ENCODE measurements at regions not wholly inside any gene's neighbourhood (a gene's known extent, or its start where the extent isn't known, plus 50 kb on each side); places are given as distances from the start of the nearest gene placed in this dataset.

DNA sequence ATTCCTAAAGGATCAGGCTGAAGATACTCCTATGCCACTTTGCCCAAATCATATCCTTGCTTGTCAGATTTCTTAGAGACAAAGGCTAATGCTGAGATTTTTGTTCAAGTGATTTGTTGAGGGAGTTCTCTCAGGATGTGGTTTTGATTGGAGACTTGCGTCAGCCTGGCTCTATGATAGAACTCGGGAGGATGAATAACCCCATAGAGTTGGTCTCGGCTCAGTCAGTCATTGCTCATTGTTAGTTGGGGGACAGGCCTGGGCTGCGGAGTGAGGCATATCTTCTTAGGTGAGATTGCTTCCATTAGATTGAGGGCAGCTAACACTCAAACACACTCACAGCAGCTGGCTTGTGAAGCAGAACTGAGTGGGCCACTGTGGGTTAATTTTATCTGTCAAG lies 203.4 kb downstream of the KIF20B start:
- TF ChIP-seq, protein P1, sequence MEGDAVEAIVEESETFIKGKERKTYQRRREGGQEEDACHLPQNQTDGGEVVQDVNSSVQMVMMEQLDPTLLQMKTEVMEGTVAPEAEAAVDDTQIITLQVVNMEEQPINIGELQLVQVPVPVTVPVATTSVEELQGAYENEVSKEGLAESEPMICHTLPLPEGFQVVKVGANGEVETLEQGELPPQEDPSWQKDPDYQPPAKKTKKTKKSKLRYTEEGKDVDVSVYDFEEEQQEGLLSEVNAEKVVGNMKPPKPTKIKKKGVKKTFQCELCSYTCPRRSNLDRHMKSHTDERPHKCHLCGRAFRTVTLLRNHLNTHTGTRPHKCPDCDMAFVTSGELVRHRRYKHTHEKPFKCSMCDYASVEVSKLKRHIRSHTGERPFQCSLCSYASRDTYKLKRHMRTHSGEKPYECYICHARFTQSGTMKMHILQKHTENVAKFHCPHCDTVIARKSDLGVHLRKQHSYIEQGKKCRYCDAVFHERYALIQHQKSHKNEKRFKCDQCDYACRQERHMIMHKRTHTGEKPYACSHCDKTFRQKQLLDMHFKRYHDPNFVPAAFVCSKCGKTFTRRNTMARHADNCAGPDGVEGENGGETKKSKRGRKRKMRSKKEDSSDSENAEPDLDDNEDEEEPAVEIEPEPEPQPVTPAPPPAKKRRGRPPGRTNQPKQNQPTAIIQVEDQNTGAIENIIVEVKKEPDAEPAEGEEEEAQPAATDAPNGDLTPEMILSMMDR (IDR thresholded peaks at IDR 0.05; ENCODE audit: insufficient read depth, low read depth, low read length) = no peak
- TF ChIP-seq EZH2 (IDR thresholded peaks at IDR 0.05; ENCODE audit: insufficient read depth, low read length) = no peak
